ENCODE measurements at regions not wholly inside any gene's neighbourhood (a gene's known extent, or its start where the extent isn't known, plus 50 kb on each side); places are given as distances from the start of the nearest gene placed in this dataset.

DNA sequence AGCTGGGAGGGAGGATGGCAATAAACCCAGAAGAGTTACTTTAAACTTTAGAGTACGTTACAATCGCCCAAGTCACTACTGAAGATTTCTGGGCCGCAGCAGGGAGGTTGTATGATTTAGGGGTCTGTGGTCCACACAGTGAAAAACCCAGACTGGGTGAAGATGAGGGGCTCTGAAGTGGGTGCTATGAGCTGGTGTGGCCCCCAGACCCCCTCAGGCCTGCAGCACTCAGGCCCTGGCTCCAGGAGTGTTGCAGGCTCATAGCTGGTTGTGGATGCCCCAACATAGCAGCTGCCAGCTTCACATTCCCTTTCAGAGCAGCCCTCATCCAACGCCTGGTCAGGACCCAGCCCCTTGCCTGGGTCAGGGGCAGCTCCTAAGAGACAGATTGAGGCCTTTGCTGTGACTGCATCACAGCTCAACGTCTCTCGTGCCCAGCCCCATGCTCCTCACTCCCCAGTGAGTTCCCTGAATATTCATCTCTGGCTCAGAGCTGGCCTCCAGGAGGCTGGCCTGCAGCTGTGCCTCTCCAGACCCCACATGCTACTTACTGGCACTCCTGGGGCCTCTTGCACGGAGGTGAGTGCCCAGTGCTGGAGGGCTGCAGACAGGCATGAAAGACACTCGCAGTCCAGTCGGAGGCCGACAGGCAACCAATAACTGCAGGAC lies 94.5 kb upstream of the MYCN start:
- no peak for DNase-seq

DNA sequence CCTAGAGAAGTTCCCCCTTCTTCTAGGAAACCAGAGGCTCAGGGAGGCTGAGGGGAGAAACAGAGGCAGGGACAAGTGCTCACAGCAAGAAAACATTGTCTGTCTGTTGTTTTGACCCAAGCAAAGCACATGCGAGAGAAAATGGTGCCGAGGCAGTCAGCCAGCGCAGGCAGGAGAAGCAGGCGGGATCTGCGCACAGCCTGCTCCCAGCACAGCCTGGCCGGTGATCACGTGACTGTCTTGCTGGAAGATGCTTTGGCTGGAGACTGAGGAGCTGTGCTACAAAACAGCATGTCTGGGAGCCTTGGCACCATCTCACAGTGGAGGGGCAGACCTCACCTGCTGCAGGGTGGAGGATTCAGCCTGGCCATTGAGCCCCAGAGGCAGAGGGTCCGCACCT lies 93.7 kb upstream of the MYCN start:
- no peak for DNase-seq

DNA sequence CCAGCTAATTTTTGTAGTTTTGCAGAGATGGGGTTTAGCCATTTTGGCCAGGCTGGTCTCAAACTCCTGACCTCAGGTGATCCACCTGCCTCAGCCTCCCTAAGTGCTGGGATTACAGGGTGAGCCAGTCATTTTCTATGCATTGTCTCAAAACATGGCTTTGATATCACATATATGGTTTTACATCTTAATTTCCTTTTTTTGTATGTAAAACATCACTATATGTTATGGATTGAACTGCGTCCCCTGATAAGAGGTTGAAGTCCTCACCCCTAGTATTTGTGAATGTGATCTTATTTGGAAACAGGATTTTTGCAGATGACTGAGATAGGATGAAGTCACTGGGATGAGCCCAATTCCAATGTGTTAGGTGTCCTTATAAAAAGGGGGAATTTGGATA lies 89.8 kb upstream of the MYCN start:
- DNase-seq = no peak

DNA sequence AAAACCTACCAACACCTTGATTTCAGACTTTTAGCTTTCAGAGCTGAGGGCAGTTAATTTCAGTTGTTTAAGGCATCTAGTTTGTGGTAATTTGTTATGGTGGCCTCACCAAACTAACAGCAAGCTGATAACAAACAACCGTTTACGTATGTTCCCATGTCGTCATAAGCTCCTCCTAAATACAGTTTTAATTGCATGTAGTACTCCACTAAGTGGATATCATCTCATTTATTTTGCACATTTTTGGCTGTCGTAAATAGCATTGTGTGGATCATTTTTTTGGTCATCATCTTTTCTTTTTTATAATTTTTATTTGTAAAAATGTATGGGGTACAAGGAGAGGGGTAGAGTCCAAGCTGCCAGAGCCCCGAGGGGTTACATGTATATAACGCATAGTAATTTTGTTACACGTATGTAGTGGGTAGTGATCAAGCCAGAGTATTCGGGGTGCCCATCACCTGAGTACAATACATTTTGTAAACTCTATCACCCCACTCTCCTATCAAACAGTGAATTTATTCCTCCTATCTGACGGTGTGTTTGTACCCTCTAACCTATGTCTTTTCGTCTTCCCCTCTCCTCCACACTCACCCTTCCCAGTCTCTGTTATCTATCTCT lies 89.2 kb upstream of the MYCN start:
- DNase-seq = no peak

DNA sequence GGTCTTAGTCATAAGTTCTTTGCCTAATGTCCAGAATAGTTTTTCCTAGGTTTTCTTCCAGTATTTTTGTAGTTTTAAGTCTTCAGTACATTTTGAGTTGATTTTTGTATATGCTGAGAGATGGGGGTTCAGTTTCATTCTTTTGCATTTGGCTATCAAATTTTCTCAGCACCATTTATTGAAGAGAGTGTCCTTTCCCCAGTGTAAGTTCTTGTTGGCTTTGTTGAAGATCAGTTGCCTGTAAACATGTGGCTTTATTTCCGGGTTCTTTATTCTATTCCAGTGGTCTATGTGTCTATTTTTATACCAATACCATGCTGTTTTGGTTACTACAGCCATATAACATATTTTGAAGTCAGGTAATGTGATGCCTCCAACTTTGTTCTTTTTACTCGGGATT lies 87.5 kb upstream of the MYCN start:
- no peak for DNase-seq

DNA sequence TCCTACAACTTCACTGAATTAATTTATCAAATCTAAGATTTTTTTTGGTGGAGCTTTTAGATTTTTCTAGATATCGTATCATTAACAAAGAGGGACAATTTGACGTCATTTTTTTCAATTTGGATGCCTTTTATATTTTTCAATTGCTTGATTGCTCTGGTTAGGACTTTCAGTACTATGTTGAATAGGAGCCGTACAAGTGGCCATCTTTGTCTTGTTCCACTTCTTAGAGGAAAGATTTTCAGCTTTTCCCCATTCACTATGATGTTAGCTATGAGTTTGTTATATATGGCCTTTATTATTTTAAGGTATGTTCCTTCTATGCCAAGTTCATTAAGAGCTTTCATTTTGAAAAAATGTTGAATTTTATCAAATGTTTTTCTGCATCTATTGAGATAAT lies 86.4 kb upstream of the MYCN start:
- DNase-seq = no peak

DNA sequence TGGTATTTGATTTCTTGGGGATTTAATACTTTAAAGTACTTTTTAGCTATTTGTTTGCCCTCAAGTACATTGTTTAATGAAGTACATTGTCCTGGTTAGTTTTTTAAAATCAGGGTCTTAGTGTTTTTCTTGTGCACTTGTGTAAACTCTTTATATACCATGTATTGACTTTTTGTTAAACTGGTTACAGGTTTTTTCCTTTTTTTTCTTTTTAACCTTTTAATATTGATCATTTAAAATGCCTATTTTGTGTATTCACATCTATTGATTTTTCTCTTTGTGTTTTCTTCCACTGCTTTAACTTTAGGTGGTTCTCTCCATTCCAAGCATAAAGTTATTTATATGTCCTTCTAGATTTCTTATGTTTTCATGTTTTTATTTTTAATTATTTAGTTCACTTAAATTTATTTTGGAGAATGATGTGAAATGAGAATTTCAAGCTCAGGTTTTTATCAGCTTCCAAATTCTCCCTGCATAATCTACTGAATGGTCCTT lies 84.5 kb upstream of the MYCN start:
- DNase-seq = no peak

DNA sequence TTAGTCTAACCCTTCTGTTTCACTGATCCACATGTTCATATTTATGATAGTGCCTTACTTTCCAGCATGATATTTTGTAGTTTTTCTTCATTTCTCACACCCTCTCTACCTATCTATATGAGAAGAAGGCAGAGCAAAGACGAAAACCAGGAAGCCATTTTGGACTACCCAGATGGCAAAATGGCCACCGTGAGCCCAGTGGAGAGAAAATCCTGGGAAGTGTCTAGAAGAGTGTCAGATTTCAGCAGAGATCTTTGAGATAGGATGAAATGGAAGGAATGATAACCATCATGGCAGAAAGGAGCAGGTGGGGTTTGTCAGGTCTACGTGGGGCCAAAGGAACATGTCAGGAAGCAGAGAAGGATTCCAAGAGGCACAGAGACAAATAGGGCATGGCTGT lies 84.0 kb upstream of the MYCN start:
- DNase-seq = no peak

DNA sequence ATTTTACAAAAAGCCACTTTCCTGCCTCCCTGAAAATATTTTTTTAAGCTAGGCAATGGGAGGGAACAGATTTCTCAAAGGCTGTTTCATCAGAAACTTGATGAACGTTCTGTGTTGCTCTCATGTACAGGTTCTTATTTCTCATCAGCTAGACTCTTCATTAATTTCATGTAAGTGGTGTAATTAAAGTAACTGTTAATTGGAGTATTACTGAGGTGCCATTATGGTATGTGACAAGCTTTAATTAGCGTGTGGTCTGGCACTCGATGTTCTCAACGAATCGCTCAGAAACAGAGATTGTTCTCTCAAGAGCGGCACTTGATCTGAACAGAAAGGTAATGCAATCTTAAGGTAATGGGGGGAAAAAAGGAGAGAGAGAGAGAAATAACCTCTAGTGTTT lies 81.9 kb upstream of the MYCN start:
- no peak for DNase-seq

DNA sequence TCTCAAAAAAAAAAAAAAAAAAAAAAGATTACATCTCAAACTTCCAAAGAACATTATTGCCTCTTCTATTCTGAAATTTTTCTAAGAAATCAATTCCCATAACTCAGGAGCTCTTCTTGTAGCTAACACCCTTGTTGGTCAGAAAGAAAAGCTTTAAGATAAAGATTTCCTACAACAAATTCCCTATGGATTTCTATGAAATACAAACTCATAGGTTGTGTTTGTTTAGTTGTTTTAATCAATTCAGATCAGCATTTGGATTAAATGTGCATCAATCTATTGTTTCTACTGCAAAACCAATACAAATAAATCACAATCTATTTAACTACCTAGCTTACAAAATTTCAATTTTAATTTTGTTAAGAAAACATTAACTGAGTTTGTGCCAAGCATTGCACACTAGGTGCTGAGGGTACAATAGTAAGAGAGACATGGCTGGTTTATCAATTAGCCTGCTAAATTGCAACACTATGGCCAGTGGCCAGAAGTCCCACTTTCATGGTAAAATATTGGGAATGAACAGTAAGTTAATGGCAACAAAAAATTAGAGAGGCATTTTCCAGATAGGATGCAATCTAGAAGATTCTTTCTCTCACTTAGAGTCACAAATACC lies 80.2 kb upstream of the MYCN start:
- DNase-seq = no peak

DNA sequence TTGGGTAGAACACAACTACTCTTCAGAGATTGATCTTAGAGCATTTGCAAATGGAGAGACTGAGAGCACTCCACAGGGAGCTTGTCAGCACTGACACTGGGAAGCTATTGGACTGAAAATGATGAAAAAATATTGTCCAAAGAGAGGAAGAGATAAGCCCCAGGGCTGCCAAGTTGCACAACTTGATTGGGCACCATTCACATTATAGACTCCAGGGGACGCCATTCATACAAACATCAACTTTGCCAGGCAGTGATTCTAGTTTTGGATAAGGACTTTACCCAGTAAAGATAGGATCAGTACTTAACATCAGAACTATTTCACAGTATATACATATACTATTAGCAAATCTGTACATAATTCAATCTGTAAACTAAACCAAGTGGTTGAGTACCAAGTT lies 79.6 kb upstream of the MYCN start:
- DNase-seq = no peak

DNA sequence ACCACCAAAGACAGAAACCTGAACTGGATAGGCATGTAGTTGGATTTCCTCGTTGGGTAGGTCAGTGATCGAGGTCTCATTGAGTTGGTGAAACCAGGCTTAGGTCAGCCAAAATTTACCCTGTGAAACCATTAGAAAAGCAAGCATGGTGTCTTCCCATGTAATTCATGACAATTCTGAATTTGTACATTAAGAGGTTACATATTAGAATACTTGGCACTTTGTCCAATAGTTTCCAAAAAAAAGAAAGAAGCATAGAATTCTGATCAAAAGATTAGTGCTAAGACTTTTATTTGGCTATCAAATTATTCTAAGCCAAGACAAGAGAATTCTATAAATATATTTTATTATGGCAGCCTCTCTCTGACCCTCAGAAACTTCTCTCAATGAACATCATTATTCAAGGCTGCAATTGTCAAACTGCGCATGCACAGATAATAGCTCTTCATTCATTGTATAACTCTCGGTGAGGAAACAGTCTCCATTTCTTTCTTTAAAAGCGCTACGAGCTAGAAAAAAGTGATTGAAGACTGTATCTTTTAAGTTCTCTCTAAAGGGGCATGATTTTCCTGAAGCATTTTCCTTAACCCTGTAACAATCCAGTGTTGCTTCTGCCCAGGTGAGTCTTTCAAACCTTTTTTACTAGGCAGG lies 79.1 kb upstream of the MYCN start:
- no peak for DNase-seq

DNA sequence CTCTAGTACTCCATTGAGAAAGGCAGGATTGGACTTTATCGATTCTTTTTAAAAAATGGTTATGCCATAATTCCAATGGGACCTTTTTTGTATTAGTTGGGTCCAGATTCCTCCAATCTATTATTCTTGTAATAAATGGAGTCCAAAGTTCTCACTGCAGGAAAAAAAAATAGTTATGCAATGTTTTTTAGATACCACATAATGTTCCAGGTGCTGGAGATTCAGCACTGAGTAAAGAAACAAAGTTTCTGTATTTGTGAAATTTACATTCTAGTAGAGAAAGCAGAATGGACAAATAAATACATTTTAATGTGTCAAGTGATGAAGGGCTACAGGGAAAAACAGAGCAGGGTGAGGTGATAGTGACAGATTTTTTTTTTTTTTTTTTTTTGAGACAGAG lies 78.5 kb upstream of the MYCN start:
- no peak for DNase-seq

DNA sequence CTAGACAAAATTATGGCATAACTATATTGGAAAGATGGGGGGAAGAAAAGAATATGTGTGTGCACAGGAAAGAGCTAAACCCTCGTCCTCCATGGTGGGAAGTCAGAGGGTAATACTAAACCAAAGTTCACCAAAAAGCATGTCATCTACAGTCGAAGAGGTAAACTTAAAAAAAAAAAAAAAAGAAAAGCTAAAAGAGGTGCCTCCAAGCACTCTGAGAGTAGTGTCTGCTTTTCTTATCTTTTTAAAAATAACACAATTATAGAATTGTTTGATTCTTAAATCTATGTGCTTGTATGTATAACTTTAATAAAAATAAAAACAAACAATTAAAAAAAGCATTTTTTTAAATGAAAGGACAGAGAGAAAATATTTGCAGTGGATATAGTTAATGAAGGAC lies 77.3 kb upstream of the MYCN start:
- DNase-seq = no peak

DNA sequence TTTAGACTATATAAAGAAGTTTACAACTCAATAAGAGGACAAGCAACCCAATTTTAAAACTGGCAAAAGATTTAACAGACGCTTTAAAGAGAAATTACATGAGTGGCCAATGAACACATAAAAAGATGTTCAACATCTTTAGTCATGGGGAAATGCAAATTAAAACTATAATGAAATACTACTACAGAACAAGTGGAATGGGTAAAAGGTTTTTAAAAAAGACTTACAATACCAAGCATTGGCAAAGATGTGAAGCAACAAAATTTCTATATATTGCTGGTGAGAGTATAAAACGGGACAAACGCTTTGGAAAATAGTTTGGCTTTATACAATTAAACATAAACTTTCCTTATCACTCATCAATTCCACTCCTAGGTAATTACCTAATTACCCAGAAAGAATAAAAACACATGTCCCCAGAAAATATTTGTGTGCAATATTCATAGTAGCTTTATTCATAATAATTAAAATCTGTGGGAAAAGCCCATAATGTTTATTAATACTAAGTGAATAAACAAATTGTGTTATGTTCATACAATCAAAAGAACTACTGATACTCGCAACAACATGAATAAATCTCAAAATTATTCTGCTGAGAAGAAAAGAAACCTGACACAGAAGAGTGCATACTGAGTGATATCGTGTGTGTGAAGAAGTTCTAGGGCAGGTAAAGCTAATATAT lies 76.7 kb upstream of the MYCN start:
- DNase-seq = no peak

DNA sequence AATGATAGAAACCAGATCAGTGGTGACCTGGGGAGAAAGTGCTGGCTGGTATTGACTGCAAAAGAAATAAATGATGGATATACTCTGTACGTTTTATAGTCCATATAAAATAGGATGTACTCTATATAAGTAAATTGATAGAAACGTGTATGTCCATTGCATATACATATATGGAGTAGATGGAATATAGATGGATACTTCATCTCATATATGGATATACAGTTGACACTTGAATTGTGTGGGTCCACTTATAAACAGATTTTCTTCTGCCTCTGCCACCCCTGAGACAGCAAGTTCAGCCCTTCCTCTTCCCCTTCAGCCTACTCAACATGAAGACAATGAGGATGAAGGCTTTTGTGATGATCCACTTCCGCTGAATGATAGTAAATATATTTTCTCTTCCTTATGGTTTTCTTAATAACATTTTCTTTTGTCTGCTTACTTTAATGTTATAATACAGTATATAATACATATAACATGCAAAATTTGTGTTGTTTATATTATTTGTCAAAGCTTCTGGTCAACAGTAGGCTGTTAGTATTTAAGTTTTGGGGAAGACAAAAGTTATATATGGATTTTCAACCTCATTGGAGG lies 76.1 kb upstream of the MYCN start:
- DNase-seq = no peak

DNA sequence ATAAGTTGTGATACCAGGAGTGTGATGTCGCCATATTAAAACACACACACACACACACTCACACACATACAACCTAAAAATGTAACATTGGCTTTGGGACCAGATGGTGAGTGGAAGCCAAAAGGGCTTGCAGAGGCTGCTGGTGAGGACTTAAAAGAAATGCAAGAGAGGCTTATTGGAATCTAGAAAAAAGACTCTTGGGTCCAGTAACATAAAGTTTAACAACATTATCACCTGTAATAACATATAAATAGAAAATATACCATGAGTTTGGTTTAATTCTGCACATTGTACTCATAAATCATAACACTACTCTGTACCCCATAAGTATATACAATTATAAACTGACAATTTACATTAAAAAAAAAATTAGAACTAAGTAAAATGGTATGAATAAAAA lies 74.4 kb upstream of the MYCN start:
- no peak for DNase-seq

DNA sequence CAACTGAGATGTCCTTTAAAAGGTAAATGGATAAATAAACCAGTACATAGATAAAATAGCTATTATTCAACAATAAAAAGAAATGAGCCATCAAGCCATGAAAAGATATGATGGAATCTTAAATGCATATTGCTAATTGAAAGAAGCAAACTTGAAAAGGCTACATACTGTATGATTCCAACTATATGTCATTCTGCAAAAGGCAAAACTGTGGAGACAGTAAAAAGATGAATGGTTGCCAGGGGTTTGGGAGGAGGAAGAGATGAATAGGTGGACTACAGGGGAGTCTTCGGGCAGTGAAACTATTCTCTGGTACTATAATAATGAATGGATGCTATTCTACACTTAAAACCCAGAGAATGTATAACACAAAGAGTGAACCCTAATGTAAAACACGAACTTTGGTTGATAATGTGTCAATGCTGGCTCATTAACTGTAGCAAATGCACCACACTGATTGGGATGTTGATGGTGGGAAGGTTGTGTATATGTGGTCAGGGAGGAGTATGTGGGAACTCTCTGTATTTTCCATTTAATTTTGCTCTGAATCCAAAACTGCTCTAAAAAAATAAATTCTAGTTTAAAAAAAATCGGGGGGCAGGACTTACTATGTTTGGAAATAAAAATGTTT lies 73.7 kb upstream of the MYCN start:
- DNase-seq = no peak

DNA sequence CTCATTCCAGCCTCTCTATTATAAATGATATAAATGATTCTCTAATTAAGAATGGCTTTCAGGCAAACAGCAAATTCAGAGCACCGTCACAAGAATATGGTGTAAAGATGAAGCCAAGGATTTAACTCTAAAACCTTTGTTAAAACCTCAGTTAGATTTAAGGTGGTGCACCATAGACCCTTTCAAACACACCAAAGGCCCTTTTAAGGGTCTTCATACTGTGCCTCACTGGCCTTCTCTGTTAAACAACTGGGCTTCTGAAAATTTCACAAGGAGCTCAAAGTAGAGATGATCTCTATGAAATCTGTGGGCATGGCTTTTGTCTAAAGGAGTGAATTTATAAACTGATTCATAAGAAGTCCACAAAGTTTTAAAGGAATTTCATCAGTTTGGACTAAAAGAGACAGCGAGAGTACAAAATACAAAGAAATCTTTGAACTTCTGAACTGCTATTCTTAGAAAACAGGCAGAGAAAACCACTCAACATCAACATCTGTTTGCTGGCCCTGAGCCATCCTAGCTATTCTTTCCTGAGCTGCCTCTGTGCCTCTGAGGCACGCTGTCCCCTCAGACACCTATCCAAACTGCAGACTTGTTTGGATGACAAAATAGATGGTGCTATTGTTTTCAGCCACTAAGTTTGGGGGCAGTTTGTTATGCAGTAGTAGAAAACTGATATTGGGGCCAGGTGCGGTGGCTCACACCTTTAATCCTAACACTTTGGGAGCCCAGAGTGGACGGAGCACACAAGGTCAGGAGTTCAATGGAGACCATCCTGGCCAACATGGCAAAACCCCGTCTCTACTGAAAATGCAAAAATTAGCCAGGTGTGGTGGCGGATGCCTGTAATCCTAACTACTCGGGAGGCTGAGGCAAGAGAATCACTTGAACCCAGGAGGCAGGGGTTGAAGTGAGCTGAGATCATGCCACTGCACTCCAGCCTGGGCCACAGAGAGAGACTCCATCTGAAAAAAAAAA lies 72.9 kb upstream of the MYCN start:
- no peak for DNase-seq

DNA sequence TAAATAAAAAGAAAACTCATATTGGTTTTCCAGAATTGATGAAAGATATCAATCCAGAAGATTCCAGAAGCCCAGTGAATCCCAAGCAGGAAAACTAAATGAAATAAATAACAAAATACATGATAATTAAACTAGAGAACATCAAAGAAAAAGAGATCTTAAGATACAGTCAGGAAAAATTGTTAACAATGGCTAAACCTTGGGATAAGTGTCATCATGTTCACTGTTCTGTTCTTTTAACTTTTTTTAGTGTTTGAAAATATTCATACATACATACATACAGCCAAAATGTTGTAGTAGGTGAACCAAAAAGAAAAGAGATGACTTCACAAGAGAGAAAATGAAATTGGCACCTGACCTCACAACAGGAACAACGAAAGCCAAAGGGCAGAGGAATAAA lies 72.2 kb upstream of the MYCN start:
- no peak for DNase-seq

DNA sequence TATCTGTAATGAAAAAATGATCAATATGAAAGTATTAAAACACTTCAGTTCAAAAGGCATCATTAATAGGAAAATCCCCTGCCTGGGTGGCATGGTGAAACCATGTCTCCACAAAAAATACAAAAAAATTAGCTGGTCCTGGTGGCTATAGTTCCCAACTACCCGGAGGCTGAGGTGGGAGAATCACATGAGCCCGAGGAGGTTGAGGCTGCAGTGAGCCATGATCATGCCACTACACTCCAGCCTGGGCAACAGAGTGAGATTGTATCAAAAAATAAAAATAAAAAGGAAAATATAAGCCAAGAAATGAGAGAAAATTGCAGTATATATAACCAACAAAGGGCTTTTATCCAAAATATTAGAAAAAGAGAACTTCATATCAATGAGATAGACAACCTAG lies 71.6 kb upstream of the MYCN start:
- no peak for DNase-seq
